NCI-H82 treated with DMSO at 0.1 percent for 48 hours (cell line): ENCODE measurements at regions not wholly inside any gene's neighbourhood (a gene's known extent, or its start where the extent isn't known, plus 50 kb on each side); places are given as distances from the start of the nearest gene placed in this dataset.

Experiments
- DNase-seq: peaks from one replicate; lab custom pipeline; 2025; ENCODE audit not compliant: unreplicated experiment; lab: John Stamatoyannopoulos, UW

DNA sequence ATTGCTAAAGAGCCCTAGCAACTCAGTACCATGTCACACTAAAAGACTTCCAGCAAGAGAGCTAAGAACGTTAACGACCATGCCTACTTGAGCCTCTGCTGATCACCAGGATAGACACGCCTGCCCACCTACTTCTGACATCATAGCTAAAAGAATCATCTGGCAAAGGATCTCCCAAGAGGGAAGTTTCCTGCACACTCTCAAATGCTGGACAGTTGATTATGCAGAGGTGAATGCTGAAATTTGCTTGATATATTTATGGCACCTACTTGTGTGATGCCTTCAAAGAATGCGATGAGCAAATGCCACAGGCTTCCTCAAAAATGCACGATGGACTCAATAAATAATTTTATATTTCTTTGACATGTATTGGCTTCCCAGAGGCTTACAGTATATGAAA is 113.6 kb downstream of the GALC start:
- DNase-seq = no peak

DNA sequence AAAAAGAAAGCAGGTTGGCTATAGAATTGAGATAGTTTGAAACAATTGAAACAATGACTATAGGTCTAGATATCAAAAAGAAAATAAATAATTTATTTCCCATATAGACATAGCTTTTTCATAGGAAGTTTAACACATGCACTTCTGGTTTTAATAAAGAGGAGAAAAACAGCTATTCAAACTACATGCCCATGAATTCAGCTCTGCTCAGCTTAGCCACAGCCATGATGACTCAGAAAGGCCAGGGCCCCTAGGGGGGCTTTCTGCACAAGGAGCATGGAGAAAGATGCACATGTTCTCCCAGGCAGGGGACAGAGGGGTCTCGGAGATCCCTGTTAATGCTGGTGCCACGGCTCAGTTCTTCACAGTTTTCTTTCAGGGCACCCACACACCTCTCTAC is 114.0 kb downstream of the GALC start:
- DNase-seq = no peak

- DNase-seq = no peak
These were observed 115.1 kb downstream of the GALC start for GRCh38 chr14:87877877-87878276.

DNA sequence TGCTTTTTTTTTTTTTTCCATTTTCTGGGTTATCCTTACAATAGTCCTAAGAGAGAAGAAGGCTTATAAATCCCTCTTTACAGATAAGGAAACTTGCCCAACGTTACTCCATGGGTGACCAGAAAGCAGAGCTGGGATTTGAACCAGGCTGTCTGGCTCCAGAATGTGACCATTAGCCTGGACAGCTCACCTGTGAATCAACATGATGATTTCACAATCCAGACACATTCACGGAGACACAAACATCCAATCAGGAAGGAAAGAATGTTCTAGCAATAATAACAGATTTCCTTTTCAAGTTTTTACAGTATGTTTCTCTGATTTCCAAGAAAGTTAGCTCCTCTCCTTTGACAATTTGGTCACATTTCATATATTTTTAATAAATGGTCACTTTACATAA is 118.3 kb downstream of the GALC start:
- no peak for DNase-seq

GRCh38 chr14:87873741-87874140 is 119.2 kb downstream of the GALC start:
- DNase-seq = no peak

DNA sequence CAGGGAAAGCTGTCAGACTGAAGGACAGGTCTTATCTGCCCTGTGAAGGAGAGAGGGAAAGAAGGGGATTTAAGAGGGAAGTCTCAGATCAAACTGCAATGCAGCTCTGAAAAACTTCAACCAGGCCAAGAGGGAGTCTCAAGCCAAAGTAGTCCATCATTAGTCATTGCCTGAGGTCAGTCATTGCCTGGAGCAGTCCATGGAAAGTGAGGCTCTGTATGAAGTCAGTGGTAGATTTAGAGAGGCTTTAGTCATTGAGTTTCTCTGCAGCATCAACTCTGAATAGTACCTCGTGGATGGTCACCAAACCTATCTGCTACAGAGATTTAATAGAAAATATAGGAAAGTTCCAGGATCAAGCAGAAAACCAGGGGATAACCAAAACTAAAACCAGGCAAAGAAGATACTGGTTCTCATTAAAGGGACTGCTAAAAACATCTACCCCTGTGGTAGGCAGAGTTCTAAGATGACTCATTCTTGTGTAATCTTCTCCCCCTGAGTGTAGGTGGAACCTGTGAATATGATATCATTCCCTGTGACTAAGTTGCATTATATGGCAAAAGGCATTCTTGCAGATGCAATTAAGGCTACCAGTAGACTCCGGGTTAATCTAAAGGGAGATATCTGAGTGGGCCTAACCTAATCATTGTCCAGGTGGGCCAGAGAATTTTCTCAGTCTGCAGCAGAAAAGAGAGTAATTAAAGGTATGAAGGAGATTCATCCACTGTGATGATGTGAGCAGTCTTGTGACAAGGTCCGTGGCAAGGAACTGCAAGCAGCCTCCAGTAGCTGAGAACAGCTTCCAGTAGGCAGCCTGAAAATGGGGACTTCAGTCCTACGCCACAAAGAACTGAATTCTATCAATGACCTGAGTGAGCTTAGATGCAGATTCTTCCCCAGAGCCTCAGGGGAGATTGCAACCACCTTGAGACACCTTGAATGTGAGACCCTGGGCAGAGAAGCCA is 123.1 kb downstream of the GALC start:
- DNase-seq = no peak

DNA sequence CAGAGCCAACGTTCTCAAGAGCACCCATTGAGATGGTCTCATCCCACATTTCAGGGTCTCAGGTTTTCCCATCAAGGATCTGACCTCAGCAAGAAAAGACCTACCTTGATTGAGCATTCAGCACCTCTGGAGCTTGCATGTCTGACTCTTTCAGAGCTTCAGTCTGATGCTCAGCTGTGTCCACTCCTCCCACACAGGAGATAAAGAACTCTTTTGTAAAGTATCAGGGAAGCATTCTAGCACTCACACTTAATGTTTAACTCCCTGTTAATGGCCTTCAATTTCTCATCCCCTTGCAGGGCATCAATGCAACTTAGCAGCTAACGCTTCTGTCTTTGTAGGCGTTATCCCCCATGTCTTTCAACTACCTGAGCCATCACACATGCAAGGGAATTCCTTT is 124.1 kb downstream of the GALC start:
- DNase-seq = no peak

- no peak for DNase-seq
These were observed 126.9 kb downstream of the GALC start for GRCh38 chr14:87866116-87866515.

- DNase-seq = no peak
These were observed 128.4 kb downstream of the GALC start for GRCh38 chr14:87864356-87865270.

DNA sequence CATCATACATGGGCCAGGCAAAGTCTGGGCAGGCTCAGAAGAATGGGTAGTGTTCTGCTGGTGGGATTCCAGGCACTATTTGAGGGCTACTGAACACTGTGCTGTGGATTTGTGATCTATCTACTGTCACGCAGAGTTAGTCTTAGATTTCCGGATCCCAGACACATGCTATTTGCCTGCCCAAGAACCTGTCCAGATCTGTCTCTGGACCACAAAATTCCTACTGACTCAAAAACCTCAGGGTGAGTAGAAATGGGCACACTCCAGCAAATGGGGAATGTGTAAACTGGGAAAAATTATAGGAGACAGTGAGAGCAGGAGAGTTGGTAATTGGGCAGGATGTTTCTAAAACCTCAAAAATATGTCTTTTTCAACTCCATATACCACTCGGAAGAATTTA is 129.9 kb downstream of the GALC start:
- DNase-seq = no peak

DNA sequence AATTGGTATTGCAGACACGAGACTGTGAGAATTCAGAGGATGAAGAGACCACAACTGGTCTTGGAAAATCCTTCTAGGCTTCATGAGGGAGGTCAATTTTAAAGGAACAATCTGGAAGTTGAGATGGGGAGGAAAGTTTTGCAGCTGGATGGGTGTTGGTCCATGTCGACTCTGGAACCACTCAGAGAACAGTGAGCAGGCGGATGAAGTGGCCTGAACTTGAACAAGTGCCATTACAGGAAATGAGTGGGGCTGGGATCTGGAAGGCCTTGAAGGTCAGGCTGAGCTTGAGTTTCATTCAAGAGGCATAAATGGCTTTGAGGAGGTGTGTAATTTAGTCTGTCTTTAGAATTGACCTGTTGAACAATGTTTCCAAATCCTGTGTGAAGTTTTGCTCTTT is 140.9 kb downstream of the GALC start:
- DNase-seq = no peak

DNA sequence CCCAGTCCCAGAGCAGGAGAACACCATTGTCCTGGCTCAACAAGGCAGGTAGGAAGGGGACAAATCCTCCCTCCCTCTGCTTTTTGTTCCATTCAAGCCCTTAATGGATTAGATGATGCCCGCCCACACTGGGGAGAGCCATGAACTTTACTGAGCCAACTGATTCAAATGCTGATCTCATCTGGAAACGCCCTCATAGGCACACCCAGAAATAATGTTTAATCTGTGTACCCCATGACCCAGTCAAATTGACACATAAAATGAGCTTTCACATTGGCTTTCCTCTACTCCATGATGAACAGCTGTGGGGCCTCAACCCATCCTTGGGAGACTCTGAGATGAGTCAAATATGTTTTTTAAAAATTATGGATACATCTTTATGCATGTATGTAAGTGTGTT is 141.8 kb downstream of the GALC start:
- no peak for DNase-seq

GRCh38 chr14:87847216-87847755 is 145.7 kb downstream of the GALC start:
- no peak for DNase-seq

GRCh38 chr14:87840906-87841305 is 152.1 kb downstream of the GALC start:
- no peak for DNase-seq

- no peak for DNase-seq
These were observed 154.1 kb downstream of the GALC start for GRCh38 chr14:87838931-87839330.

- no peak for DNase-seq
These were observed 155.7 kb downstream of the GALC start for GRCh38 chr14:87837296-87837695.

DNA sequence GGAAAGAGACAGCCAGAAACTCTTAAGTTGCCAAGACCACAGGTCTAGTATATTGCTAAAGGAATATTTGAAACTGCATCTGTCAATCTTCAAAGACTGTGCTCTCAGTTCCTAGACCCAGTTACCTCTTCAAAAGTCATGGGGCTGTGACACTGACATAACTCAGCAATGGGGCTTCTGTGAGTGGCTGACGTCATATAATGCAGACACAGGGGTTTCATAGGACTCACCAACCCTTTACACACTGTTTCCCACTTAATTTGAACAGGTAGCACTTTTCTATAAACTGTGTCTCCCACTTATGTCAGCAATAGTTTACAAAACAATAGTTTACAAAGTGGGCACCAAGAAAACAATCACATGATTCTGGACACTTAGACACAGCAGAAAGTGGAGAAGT is 158.4 kb downstream of the GALC start:
- DNase-seq = no peak

DNA sequence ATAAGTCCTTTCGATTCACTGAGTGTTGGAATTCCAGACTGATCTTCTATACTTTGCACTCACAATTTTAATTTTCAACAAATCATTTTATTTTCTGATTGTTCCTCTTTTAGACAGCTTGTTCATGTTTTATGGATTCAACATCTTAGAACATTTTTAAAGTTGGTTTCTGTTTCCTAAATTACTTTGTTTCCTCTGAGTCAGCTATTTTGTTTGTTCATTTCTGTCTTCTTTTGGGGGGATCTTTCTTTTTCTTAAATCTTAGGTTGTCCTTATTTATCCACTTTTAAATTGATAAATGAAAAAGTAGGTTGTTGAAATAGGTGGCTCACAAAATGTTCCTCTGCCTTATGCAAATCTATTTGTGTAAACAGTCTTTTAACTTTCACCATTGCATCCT is 160.0 kb downstream of the GALC start:
- no peak for DNase-seq

DNA sequence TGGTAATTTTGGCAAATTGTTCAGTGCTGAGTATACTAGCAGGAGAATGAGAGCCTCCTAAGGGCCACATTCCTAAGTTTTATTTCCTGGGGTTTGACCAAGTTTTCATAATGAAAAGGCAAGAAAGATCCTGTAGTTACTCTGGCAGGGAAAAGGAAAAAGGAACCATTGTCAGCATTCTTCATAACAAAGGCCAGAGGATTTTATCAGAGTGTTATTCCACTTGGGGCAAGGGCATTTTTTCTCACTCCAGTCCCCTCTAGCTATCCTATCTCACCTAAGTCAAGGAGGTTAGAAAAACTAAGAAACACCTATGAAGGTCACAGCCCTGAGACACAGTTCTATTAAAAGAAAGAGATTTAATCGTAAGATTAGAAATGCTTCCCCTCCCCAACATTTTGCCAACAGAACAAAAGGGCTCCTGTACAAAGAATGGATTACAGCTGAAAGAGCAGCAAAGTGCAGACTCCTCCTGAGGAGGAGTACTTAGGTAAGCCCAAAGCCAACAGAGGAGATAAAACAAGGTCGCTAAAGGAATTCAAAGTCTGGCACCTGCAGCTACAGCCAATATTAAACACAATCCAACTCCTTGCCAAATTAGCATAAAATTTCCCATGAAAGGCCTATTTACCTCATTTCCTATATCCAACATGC is 162.4 kb downstream of the GALC start:
- DNase-seq = no peak

GRCh38 chr14:87829543-87829942 is 163.4 kb downstream of the GALC start:
- no peak for DNase-seq

GRCh38 chr14:87824266-87824665 is 168.7 kb downstream of the GALC start:
- DNase-seq = no peak
